ENCODE measurements at regions not wholly inside any gene's neighbourhood (a gene's known extent, or its start where the extent isn't known, plus 50 kb on each side); places are given as distances from the start of the nearest gene placed in this dataset.

DNA sequence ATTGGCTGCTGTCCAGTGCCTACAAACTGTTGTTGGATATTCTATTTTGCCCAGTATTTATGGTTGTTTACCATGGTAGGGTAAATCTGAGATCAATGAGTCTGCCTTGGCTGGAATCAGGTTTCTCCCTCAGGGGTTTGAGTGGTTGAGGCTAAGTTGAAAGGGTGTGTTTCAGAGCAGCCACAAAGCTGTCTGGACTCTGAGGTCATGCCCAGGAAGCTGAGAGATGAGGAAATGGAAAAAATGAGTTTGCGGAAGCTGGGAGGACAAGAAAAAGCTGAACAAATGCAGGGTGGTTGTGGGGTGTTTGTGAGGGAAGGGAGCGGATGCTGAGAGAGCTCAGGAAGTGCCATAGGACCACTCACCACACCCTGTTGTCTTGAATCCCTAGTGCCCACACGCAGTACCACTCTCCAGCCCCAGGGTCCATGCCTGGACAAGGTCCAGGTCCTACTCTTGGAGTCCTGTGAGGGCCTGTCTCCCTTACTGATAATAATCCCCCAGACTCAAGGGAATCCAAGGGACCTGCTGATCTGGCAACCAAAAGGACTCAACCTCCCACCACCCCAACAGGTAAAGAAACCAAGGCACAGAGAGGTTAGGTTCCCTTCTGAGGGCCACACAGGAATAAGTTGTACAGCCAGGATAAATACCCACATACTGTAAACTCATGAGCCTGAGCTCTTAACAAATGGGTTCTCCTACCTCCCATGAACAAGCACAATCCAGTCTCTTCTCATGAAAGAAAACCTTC is 81.6 kb downstream of the PPCDC start (continued):
- TF ChIP-seq, protein P1, sequence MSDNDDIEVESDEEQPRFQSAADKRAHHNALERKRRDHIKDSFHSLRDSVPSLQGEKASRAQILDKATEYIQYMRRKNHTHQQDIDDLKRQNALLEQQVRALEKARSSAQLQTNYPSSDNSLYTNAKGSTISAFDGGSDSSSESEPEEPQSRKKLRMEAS (IDR thresholded peaks at IDR 0.05): no peak

DNA sequence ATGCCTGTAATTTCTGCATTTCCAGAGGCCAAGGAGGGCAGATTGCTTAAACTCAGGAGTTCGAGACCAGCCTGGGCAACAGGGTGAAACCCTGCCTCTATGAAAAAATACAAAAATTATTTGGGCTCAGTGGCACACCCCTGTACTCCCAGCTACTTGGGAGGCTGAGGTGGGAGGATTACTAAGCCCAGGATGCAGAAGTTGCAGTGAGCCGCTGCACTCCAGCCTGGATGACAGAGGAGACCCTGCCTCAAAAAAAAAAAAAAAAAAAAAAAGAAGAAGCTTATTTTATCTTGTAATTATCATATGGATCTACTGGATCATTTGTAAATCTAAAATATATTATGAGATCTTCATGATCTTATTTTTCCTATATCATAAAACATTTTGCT is 84.1 kb downstream of the PPCDC start:
- TF ChIP-seq HDAC6 (IDR thresholded peaks at IDR 0.05; ENCODE audit: low read depth, low read length) (no peak), BRCA1 (CRISPR knock-in tag; IDR thresholded peaks at IDR 0.05) (no peak), FOXM1 (CRISPR knock-in tag; IDR thresholded peaks at IDR 0.05) (no peak)
- H3K9me3 ChIP-seq (ENCODE audit: low read length): no peaks in the 10 kb centered on the region
- no peak overlapping the region for H3K27ac ChIP-seq (ENCODE audit: extremely low read length, insufficient read depth, low read length)
- no peak overlapping the region for H3K9ac ChIP-seq (ENCODE audit: insufficient read depth, low read depth, low read length)
- peaks cover 48% of the 10 kb centered on the region for H3K4me1 ChIP-seq (ENCODE audit: insufficient read depth, low read length)
- POLR2A ChIA-PET: interaction anchor here (1.7 kb wide), 1 partner anchor 64 kb away, joined by 5 read pairs; no protein-coding TSS in a partner anchor
- FAIRE-seq (no peak), ATAC-seq (no peak), DNase-seq (ENCODE audit: low spot score) (no peak)
- in situ Hi-C loops (cut with HindIII; ENCODE audit: extremely low pct_ligation_motif_present, low pct_unique_long_range_greater_than_20kb): no loop called here
- no peak overlapping the region for H3K4me3 ChIP-seq (replicated peaks in 1 of 3; ENCODE audit: insufficient read depth in 1 of 3, low read depth in 2 of 3, low read length in 3 of 3)
- CTCF ChIA-PET (ENCODE audit: low intra/inter-chr PET ratio, low total read pairs): no interaction called here
- no peaks in the 10 kb centered on the region for H3K36me3 ChIP-seq (replicated peaks in 1 of 2; ENCODE audit: control insufficient read depth in 1 of 2, insufficient read depth in 2 of 2, low read length in 2 of 2)
- intact Hi-C loops (cut with micrococcal nuclease; ENCODE audit: unreplicated experiment): no loop called here
- H4K20me1 ChIP-seq (ENCODE audit: insufficient read depth, low read length): no peaks in the 10 kb centered on the region
- no peaks in the 10 kb centered on the region for H3K79me2 ChIP-seq (ENCODE audit: insufficient read depth, low read length)
- no peak overlapping the region for H3K4me2 ChIP-seq (ENCODE audit: low read depth, low read length)
- H2AFZ ChIP-seq (ENCODE audit: low read length): no peak overlapping the region
- H3K27me3 ChIP-seq (ENCODE audit: control insufficient read depth in 1 of 2, insufficient read depth in 2 of 2, low read length in 2 of 2): 0 out of 5 replicates have a peak, but pooled peaks cover 0 to 1% of the 10 kb centered on the region in 2 experiments
- 97% methylated on average over 2 of the region's 2 CpGs for WGBS (ENCODE audit: low lambda C conversion rate)
- no TSS peak for BruUV-seq (replicated peaks)

All from HepG2 (cell line).